Tibial artery (tissue), 4 donors: ENCODE measurements at regions not wholly inside any gene's neighbourhood (a gene's known extent, or its start where the extent isn't known, plus 50 kb on each side); places are given as distances from the start of the nearest gene placed in this dataset.

Source experiments
- DNase-seq, 2 donors: peaks; one replicate each; pipeline ENCODE4 v3.0.0-alpha.2; 2019
- H3K27ac ChIP-seq, 2 donors: fragments of 200-600 bp; sonication (generic) in 1 of 2; 1 replicate in 1 of 2; 2 replicates in 1 of 2; pipeline ENCODE4 v1.5.1; 2018 to 2019; ENCODE audit warnings: mild to moderate bottlenecking in 1 of 2
- H3K27me3 ChIP-seq, 2 donors: fragments of 200-600 bp; sonication (generic) in 1 of 2; one replicate each; pipeline versions ENCODE4 v1.5.1 to v1.6.0; 2016 to 2019
- H3K36me3 ChIP-seq, 3 donors: fragments of 200-600 bp; sonication (generic) in 2 of 3; one replicate each; pipeline ENCODE4 v1.5.1; 2016 to 2019; ENCODE audit warnings: mild to moderate bottlenecking in 2 of 3
- H3K4me1 ChIP-seq, 4 donors: fragments of 200-600 bp; sonication (generic) in 2 of 4; 1 replicate in 3 of 4; 2 replicates in 1 of 4; pipeline ENCODE4 v1.5.1; 2016 to 2019
- H3K4me3 ChIP-seq, 2 donors: fragments of 200-600 bp; sonication (generic) in 1 of 2; 1 replicate in 1 of 2; 2 replicates in 1 of 2; pipeline ENCODE4 v1.5.1; 2018 to 2019; ENCODE audit warnings: mild to moderate bottlenecking in 2 of 2
- H3K9me3 ChIP-seq, 3 donors: fragments of 200-600 bp; sonication (generic) in 1 of 3; one replicate each; pipeline ENCODE4 v1.5.1; 2016 to 2019
- CTCF ChIP-seq, 2 experiments: fragments of 200-600 bp in 1 of 2; fragments of 450-650 bp in 1 of 2; IDR thresholded peaks; one replicate each; pipeline ENCODE4 v1.5.1; 2017 to 2019; ENCODE audit warnings: antibody characterized with exemption in 2 of 2, mild to moderate bottlenecking in 1 of 2, moderate library complexity in 1 of 2
- intact Hi-C: fragments of 100-400 bp; cut with DNase I; formaldehyde crosslinking; loops from one replicate; pipeline ENCODE4 v1.15.0; 2023; ENCODE audit warnings: low total_unique reads

GRCh38 chr3:194998948-194999347 lies 272.0 kb downstream of the XXYLT1 start:
- no peaks in the 10 kb centered on the region for H3K27me3 ChIP-seq
- H3K27ac ChIP-seq, result no peak overlapping the region
- no peak for TF ChIP-seq CTCF (IDR thresholded peaks at IDR 0.05)
- DNase-seq, result peak in 1 of 2 donors; percentile 34
- intact Hi-C loops, result no loop called here
- H3K9me3 ChIP-seq, result no peaks in the 10 kb centered on the region
- no peak overlapping the region for H3K4me3 ChIP-seq
- H3K36me3 ChIP-seq, result no peaks in the 10 kb centered on the region
- peaks cover 0 to 10% (median 3%) of the 10 kb centered on the region in 4 donors for H3K4me1 ChIP-seq

GRCh38 chr3:194999491-194999890 lies 271.5 kb downstream of the XXYLT1 start:
- Histone ChIP-seq H3K9me3 (no peaks in the 10 kb centered on the region), H3K4me1 (peaks cover 0 to 10% (median 3%) of the 10 kb centered on the region in 4 donors), H3K4me3 (no peak overlapping the region), H3K27ac (no peak overlapping the region), H3K36me3 (no peaks in the 10 kb centered on the region), H3K27me3 (no peaks in the 10 kb centered on the region)
- no peak for TF ChIP-seq CTCF (IDR thresholded peaks at IDR 0.05)
- DNase-seq, result peak in 1 of 2 donors; percentile 29
- intact Hi-C loops, result no loop called here

GRCh38 chr3:195001261-195001660 lies 269.7 kb downstream of the XXYLT1 start:
- H3K9me3 ChIP-seq, result no peaks in the 10 kb centered on the region
- TF ChIP-seq CTCF (IDR thresholded peaks at IDR 0.05), result no peak
- DNase-seq, result no peak
- peaks cover 0 to 10% (median 3%) of the 10 kb centered on the region in 4 donors for H3K4me1 ChIP-seq
- H3K36me3 ChIP-seq, result no peaks in the 10 kb centered on the region
- intact Hi-C loops, result no loop called here
- no peak overlapping the region for H3K27ac ChIP-seq
- H3K27me3 ChIP-seq, result peaks cover 0 to 13% of the 10 kb centered on the region in 2 donors
- H3K4me3 ChIP-seq, result no peak overlapping the region

GRCh38 chr3:195001961-195002861 lies 268.7 kb downstream of the XXYLT1 start:
- H3K9me3 ChIP-seq, result no peaks in the 10 kb centered on the region
- intact Hi-C loops, result no loop called here
- TF ChIP-seq CTCF (IDR thresholded peaks at IDR 0.05), result no peak
- no peak overlapping the region for H3K4me3 ChIP-seq
- no peak overlapping the region for H3K27ac ChIP-seq
- peak in 1 of 2 donors; percentile 63 for DNase-seq
- H3K27me3 ChIP-seq, result peaks cover 0 to 16% of the 10 kb centered on the region in 2 donors
- peaks cover 0 to 10% (median 3%) of the 10 kb centered on the region in 4 donors for H3K4me1 ChIP-seq
- H3K36me3 ChIP-seq, result no peaks in the 10 kb centered on the region

- intact Hi-C loops, result no loop called here
- DNase-seq, result peak; percentile 63 to 78
- H3K36me3 ChIP-seq, result no peaks in the 10 kb centered on the region
- no peaks in the 10 kb centered on the region for H3K9me3 ChIP-seq
- H3K27ac ChIP-seq, result no peak overlapping the region
- no peak for TF ChIP-seq CTCF (IDR thresholded peaks at IDR 0.05)
- H3K4me1 ChIP-seq, result peaks cover 0 to 10% (median 3%) of the 10 kb centered on the region in 4 donors
- H3K27me3 ChIP-seq, result peaks cover 0 to 16% of the 10 kb centered on the region in 2 donors
- no peak overlapping the region for H3K4me3 ChIP-seq
Measured at GRCh38 chr3:195003006-195003892, 267.7 kb downstream of the XXYLT1 start.
